ENCODE measurements at regions not wholly inside any gene's neighbourhood (a gene's known extent, or its start where the extent isn't known, plus 50 kb on each side); places are given as distances from the start of the nearest gene placed in this dataset.
"Not testable (repeated sequence)": the region's sequence is repeated elsewhere in the genome, so short reads cannot be mapped to it uniquely, and the experiment has no call there.

DNA sequence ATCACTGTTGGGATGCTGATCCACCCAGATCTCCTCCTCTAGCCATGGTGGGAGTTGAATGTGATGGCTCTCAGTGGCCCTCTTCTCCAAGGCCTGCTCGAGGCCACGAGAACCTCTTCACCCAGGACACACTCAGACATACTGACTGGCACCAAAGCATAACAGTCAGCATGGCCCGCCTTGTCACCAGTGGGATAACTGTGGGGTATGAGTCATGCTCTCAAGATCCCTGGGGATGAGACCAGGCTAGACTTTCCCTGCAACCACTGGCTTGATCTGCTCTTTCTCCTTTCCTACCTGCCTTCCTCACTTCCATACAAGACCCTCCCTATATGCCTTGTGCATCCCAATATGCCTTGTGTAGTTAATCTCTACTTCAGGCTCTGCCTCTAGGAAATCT is 66.8 kb downstream of the RIN2 start:
- Mint-ChIP-seq H3K4me3 (no peak overlapping the region), H3K27me3 (no peaks in the 10 kb centered on the region), H3K27ac (no peak overlapping the region), H3K9me3 (no peaks in the 10 kb centered on the region), H3K4me1 (peaks cover 5% of the 10 kb centered on the region), H3K36me3 (ENCODE audit: low read depth) (no peaks in the 10 kb centered on the region)
- ATAC-seq (replicated peaks): no peak

GRCh38 chr20:19826179-19826914 is 68.3 kb downstream of the RIN2 start:
- Mint-ChIP-seq H3K9me3 (no peaks in the 10 kb centered on the region), H3K27ac (no peak overlapping the region), H3K27me3 (peaks cover 5% of the 10 kb centered on the region), H3K36me3 (ENCODE audit: low read depth) (no peaks in the 10 kb centered on the region), H3K4me1 (peaks cover 5% of the 10 kb centered on the region), H3K4me3 (no peak overlapping the region)
- ATAC-seq (replicated peaks): no peak

- Mint-ChIP-seq H3K4me1 (peaks cover 6% of the 10 kb centered on the region), H3K9me3 (no peaks in the 10 kb centered on the region), H3K36me3 (ENCODE audit: low read depth) (no peaks in the 10 kb centered on the region), H3K27me3 (peaks cover 7% of the 10 kb centered on the region), H3K4me3 (no peak overlapping the region), H3K27ac (no peak overlapping the region)
- ATAC-seq (replicated peaks): peak; percentile 2
Measured at GRCh38 chr20:19827818-19828217, 69.8 kb downstream of the RIN2 start.

- ATAC-seq (replicated peaks): peak; percentile 92
- no peak overlapping the region for H3K27ac Mint-ChIP-seq
- no peaks in the 10 kb centered on the region for H3K36me3 Mint-ChIP-seq (ENCODE audit: low read depth)
- H3K4me3 Mint-ChIP-seq: no peak overlapping the region
- no peaks in the 10 kb centered on the region for H3K9me3 Mint-ChIP-seq
- H3K4me1 Mint-ChIP-seq: peaks cover 10% of the 10 kb centered on the region
- peaks cover 7% of the 10 kb centered on the region for H3K27me3 Mint-ChIP-seq
Measured at GRCh38 chr20:19828232-19828631, 70.2 kb downstream of the RIN2 start.

- Mint-ChIP-seq H3K9me3 (no peaks in the 10 kb centered on the region), H3K4me3 (no peak overlapping the region), H3K36me3 (ENCODE audit: low read depth) (no peaks in the 10 kb centered on the region), H3K27me3 (peaks cover 11% of the 10 kb centered on the region), H3K27ac (no peak overlapping the region), H3K4me1 (peaks cover 10% of the 10 kb centered on the region)
- ATAC-seq (replicated peaks): no peak
Measured at GRCh38 chr20:19830211-19830785, 72.2 kb downstream of the RIN2 start.

- no peak overlapping the region for H3K27ac Mint-ChIP-seq
- no peak overlapping the region for H3K4me3 Mint-ChIP-seq
- H3K9me3 Mint-ChIP-seq: no peaks in the 10 kb centered on the region
- peaks cover 19% of the 10 kb centered on the region for H3K27me3 Mint-ChIP-seq
- H3K36me3 Mint-ChIP-seq (ENCODE audit: low read depth): no peaks in the 10 kb centered on the region
- peak; percentile 62 for ATAC-seq (replicated peaks)
- peaks cover 10% of the 10 kb centered on the region for H3K4me1 Mint-ChIP-seq
Measured at GRCh38 chr20:19832875-19833274, 74.8 kb downstream of the RIN2 start.

GRCh38 chr20:19833395-19833794 is 75.3 kb downstream of the RIN2 start:
- H3K4me3 Mint-ChIP-seq: no peak overlapping the region
- H3K27me3 Mint-ChIP-seq: peaks cover 19% of the 10 kb centered on the region
- no peak overlapping the region for H3K27ac Mint-ChIP-seq
- no peak for ATAC-seq (replicated peaks)
- H3K4me1 Mint-ChIP-seq: peaks cover 10% of the 10 kb centered on the region
- H3K36me3 Mint-ChIP-seq (ENCODE audit: low read depth): no peaks in the 10 kb centered on the region
- H3K9me3 Mint-ChIP-seq: no peaks in the 10 kb centered on the region

GRCh38 chr20:19834287-19834686 is 76.2 kb downstream of the RIN2 start:
- no peak overlapping the region for H3K27ac Mint-ChIP-seq
- no peak for ATAC-seq (replicated peaks)
- no peaks in the 10 kb centered on the region for H3K9me3 Mint-ChIP-seq
- H3K36me3 Mint-ChIP-seq (ENCODE audit: low read depth): no peaks in the 10 kb centered on the region
- H3K4me3 Mint-ChIP-seq: no peak overlapping the region
- peaks cover 19% of the 10 kb centered on the region for H3K27me3 Mint-ChIP-seq
- H3K4me1 Mint-ChIP-seq: peaks cover 5% of the 10 kb centered on the region

DNA sequence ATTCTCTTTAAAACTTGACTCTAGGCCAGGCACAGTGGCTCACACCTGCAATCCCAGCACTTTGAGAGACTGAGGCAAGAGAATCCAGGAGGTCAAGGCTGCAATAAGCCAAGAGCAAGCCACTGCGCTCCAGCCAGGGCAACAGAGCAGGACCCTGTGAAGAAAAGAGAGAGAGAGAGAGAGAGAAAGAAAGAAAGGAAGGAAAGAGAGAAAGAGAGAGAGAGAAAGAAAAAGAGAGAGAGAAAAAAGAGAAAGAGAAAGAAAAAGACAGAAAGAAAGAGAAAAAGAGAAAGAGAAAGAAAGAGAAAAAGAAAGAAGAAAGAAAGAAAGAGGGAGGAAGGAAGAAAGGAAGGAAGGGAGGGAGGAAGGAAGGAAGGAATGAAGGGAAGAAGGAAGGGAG is 76.7 kb downstream of the RIN2 start:
- Mint-ChIP-seq H3K4me3 (no peak overlapping the region), H3K27me3 (peaks cover 22% of the 10 kb centered on the region), H3K9me3 (no peaks in the 10 kb centered on the region), H3K27ac (no peak overlapping the region), H3K36me3 (ENCODE audit: low read depth) (no peaks in the 10 kb centered on the region), H3K4me1 (peaks cover 5% of the 10 kb centered on the region)
- ATAC-seq (replicated peaks): no peak

GRCh38 chr20:19835533-19836222 is 77.6 kb downstream of the RIN2 start:
- Mint-ChIP-seq H3K9me3 (no peaks in the 10 kb centered on the region), H3K4me1 (peaks cover 5% of the 10 kb centered on the region), H3K36me3 (ENCODE audit: low read depth) (no peaks in the 10 kb centered on the region), H3K4me3 (no peak overlapping the region), H3K27ac (no peak overlapping the region), H3K27me3 (peaks cover 22% of the 10 kb centered on the region)
- no peak for ATAC-seq (replicated peaks)

GRCh38 chr20:19838468-19838867 is 80.4 kb downstream of the RIN2 start:
- no peak for ATAC-seq (replicated peaks)
- H3K9me3 Mint-ChIP-seq: no peaks in the 10 kb centered on the region
- no peak overlapping the region for H3K27ac Mint-ChIP-seq
- H3K4me1 Mint-ChIP-seq: no peaks in the 10 kb centered on the region
- H3K27me3 Mint-ChIP-seq: peaks cover 14% of the 10 kb centered on the region
- H3K4me3 Mint-ChIP-seq: no peak overlapping the region
- H3K36me3 Mint-ChIP-seq (ENCODE audit: low read depth): no peaks in the 10 kb centered on the region

DNA sequence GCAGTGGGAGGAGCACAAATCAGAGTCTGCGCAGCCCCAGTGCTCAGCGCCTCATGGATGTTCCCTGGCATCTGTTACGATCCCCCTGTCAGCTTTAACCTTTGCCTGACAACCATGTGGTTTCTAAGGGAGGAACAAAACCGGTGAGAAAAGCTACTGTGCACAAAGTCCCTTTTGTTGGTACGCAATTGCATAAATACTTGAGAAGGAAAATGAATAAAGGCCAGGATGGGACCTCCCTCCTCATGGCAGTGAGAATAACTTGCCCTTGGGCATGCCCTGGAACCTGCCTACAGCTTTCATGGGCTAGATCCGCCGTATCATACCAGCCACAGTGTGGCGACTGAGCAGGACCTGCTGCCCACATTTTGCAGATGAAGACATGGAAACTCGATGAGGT is 81.0 kb downstream of the RIN2 start:
- Mint-ChIP-seq H3K9me3 (no peaks in the 10 kb centered on the region), H3K27me3 (peaks cover 14% of the 10 kb centered on the region), H3K27ac (no peak overlapping the region), H3K4me3 (no peak overlapping the region), H3K36me3 (ENCODE audit: low read depth) (no peaks in the 10 kb centered on the region), H3K4me1 (no peaks in the 10 kb centered on the region)
- ATAC-seq (replicated peaks): no peak

GRCh38 chr20:19840111-19840710 is 82.2 kb downstream of the RIN2 start:
- no peak overlapping the region for H3K4me3 Mint-ChIP-seq
- no peaks in the 10 kb centered on the region for H3K36me3 Mint-ChIP-seq (ENCODE audit: low read depth)
- peaks cover 10% of the 10 kb centered on the region for H3K27me3 Mint-ChIP-seq
- no peaks in the 10 kb centered on the region for H3K4me1 Mint-ChIP-seq
- ATAC-seq (replicated peaks): no peak
- H3K9me3 Mint-ChIP-seq: no peaks in the 10 kb centered on the region
- H3K27ac Mint-ChIP-seq: no peak overlapping the region

DNA sequence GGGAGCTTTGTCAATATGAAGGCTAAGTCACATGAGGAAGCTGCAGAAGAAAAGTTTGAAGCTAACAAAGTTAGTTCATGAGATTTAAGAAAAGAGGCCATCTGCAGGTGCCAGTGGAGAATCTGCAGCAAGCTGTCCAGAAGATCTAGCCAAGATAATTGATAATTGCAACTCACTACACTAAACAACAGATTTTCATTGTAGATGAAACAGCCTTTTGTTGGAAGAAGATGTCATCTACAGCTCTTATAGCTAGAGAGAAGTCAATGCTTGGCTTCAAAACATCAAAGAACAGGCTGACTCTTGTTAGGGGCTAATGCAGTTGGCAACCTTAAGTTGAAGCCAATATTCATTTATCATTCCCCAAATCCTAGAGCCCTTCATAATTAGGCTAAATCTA is 83.7 kb downstream of the RIN2 start:
- H3K4me1 Mint-ChIP-seq: no peaks in the 10 kb centered on the region
- H3K27me3 Mint-ChIP-seq: peaks cover 8% of the 10 kb centered on the region
- H3K4me3 Mint-ChIP-seq: no peak overlapping the region
- no peak for ATAC-seq (replicated peaks)
- H3K9me3 Mint-ChIP-seq: no peaks in the 10 kb centered on the region
- no peaks in the 10 kb centered on the region for H3K36me3 Mint-ChIP-seq (ENCODE audit: low read depth)
- no peak overlapping the region for H3K27ac Mint-ChIP-seq

DNA sequence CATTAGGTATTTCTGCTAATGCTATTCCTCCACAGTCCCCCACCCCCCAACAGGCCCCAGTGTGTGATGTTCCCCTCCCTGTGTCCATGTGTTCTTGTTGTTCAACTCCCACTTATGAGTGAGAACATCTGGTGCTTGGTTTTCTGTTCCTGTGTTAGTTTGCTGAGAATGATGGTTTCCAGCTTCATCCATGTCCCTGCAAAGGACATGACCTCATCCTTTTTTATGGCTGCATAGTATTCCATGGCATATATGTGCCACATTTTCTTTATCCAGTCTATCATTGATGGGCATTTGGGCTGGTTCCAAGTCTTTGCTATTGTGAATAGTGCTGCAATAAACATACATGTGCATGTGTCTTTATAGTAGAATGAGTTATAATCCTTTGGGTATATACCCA is 86.8 kb downstream of the RIN2 start:
- H3K9me3 Mint-ChIP-seq; H3K4me1 Mint-ChIP-seq; ATAC-seq (replicated peaks); H3K27me3 Mint-ChIP-seq; H3K4me3 Mint-ChIP-seq; H3K27ac Mint-ChIP-seq; H3K36me3 Mint-ChIP-seq (ENCODE audit: low read depth): not testable (repeated sequence)

Data from activated T-helper 17 cell treated with anti-CD3 and anti-CD28 coated beads, Interleukin-2, amount 50 U/mL, for 72 hours (primary cell).